ENCODE measurements at regions not wholly inside any gene's neighbourhood (a gene's known extent, or its start where the extent isn't known, plus 50 kb on each side); places are given as distances from the start of the nearest gene placed in this dataset.
"Not testable (repeated sequence)": the region's sequence is repeated elsewhere in the genome, so short reads cannot be mapped to it uniquely, and the experiment has no call there.

DNA sequence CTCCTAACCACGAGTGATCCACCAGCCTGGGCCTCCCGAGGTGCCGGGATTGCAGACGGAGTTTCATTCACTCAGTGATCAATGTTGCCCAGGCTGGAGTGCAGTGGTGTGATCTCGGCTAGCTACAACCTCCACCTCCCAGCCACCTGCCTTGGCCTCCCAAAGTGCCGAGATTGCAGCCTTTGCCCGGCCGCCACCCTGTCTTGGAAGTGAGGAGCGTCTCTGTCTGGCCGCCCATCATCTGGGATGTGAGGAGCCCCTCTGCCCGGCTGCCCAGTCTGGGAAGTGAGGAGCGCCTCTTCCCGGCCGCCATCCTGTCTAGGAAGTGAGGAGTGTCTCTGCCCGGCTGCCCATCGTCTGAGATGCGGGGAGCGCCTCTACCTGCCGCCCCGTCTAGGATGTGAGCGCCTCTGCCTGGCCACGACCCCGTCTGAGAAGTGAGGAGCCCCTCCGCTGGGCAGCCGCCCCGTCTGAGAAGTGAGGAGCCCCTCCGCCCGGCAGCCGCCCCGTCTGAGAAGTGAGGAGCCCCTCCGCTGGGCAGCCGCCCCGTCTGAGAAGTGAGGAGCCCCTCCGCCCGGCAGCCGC, 1184.3 kb downstream of the FOXD4L5 start:
- H3K36me3 ChIP-seq (ENCODE audit: control insufficient read depth in 4 of 4, insufficient read depth in 4 of 4, low read length in 3 of 4); CTCF ChIA-PET; H3K27ac ChIP-seq (ENCODE audit: insufficient read depth in 1 of 2, low read depth in 1 of 2, low read length in 2 of 2, poor library complexity in 1 of 2, severe bottlenecking in 2 of 2); H3K27me3 ChIP-seq (replicated peaks in 2 of 5; ENCODE audit: control insufficient read depth in 4 of 5, insufficient read depth in 5 of 5, low read length in 4 of 5); H3K4me3 ChIP-seq (ENCODE audit: control insufficient read depth in 1 of 7, extremely low read depth in 1 of 7, insufficient read depth in 4 of 7, low read depth in 2 of 7, low read length in 6 of 7); H3K9me3 ChIP-seq (ENCODE audit: control extremely low read depth in 1 of 5, control insufficient read depth in 4 of 5, insufficient read depth in 2 of 5, low read depth in 1 of 5, low read length in 4 of 5); POLR2A ChIA-PET; H3K4me1 ChIP-seq (ENCODE audit: control extremely low read depth in 1 of 4, control insufficient read depth in 4 of 4, insufficient read depth in 4 of 4, low read length in 3 of 4); DNase-seq: not testable (repeated sequence)
- 92% methylated on average over 26 of the region's 36 CpGs for WGBS (ENCODE audit: insufficient coverage)

- H3K36me3 ChIP-seq (ENCODE audit: control insufficient read depth in 4 of 4, insufficient read depth in 4 of 4, low read length in 3 of 4); H3K4me3 ChIP-seq (ENCODE audit: control insufficient read depth in 1 of 7, extremely low read depth in 1 of 7, insufficient read depth in 4 of 7, low read depth in 2 of 7, low read length in 6 of 7); DNase-seq; H3K27me3 ChIP-seq (replicated peaks in 2 of 5; ENCODE audit: control insufficient read depth in 4 of 5, insufficient read depth in 5 of 5, low read length in 4 of 5); POLR2A ChIA-PET; CTCF ChIA-PET; H3K9me3 ChIP-seq (ENCODE audit: control extremely low read depth in 1 of 5, control insufficient read depth in 4 of 5, insufficient read depth in 2 of 5, low read depth in 1 of 5, low read length in 4 of 5); H3K4me1 ChIP-seq (ENCODE audit: control extremely low read depth in 1 of 4, control insufficient read depth in 4 of 4, insufficient read depth in 4 of 4, low read length in 3 of 4); H3K27ac ChIP-seq (ENCODE audit: insufficient read depth in 1 of 2, low read depth in 1 of 2, low read length in 2 of 2, poor library complexity in 1 of 2, severe bottlenecking in 2 of 2): not testable (repeated sequence)
- no CpG with 5 or more reads among the region's 5 CpGs for WGBS (ENCODE audit: insufficient coverage)
Measured at GRCh38 chr9:64085998-64086397, 1199.0 kb downstream of the FOXD4L5 start.

- H3K4me3 ChIP-seq (ENCODE audit: control insufficient read depth in 1 of 7, extremely low read depth in 1 of 7, insufficient read depth in 4 of 7, low read depth in 2 of 7, low read length in 6 of 7); H3K4me1 ChIP-seq (ENCODE audit: control extremely low read depth in 1 of 4, control insufficient read depth in 4 of 4, insufficient read depth in 4 of 4, low read length in 3 of 4); H3K36me3 ChIP-seq (ENCODE audit: control insufficient read depth in 4 of 4, insufficient read depth in 4 of 4, low read length in 3 of 4); CTCF ChIA-PET; H3K27me3 ChIP-seq (replicated peaks in 2 of 5; ENCODE audit: control insufficient read depth in 4 of 5, insufficient read depth in 5 of 5, low read length in 4 of 5); DNase-seq; H3K27ac ChIP-seq (ENCODE audit: insufficient read depth in 1 of 2, low read depth in 1 of 2, low read length in 2 of 2, poor library complexity in 1 of 2, severe bottlenecking in 2 of 2); H3K9me3 ChIP-seq (ENCODE audit: control extremely low read depth in 1 of 5, control insufficient read depth in 4 of 5, insufficient read depth in 2 of 5, low read depth in 1 of 5, low read length in 4 of 5); POLR2A ChIA-PET: not testable (repeated sequence)
- 77% methylated on average over 49 of the region's 72 CpGs for WGBS (ENCODE audit: insufficient coverage)
Measured at GRCh38 chr9:64071358-64072253, 1213.4 kb downstream of the FOXD4L5 start.

DNA sequence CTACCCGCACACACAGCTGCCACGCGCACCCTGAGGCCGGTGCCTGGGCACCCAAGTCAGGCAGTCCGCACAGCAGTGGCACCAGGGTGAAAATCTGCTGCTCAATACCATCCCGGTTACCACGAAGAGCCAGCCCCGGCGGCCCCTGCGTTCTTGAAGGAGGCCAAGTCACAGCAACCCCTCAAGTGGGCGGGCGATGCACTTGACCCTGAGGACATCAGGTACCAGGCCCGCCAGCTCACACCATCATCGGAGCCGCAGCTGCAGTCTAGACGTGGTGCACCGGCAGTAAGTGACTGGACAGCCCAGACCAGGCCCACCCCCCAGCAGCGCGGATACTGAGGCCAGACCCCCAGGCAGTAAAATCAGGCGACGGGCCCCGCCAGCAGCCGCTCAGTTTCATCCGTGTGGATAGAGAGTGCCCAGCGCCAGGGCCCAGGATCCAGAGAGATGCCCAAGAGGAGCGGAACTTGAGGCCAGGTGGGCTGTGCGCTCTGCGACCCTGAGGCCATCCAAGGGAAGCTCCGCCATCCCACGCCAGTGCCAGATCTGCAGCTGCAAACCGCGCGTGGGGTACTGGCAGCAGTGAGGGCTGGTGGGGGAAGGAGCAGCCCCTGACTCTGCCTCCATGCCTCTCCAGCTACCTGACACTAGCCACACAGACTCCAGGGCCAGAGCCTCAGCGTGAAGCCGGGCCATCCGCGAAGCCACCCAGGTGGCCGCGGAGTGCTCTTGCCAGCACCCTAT, 1214.2 kb downstream of the FOXD4L5 start:
- POLR2A ChIA-PET; H3K27me3 ChIP-seq (replicated peaks in 2 of 5; ENCODE audit: control insufficient read depth in 4 of 5, insufficient read depth in 5 of 5, low read length in 4 of 5); H3K4me1 ChIP-seq (ENCODE audit: control extremely low read depth in 1 of 4, control insufficient read depth in 4 of 4, insufficient read depth in 4 of 4, low read length in 3 of 4); H3K27ac ChIP-seq (ENCODE audit: insufficient read depth in 1 of 2, low read depth in 1 of 2, low read length in 2 of 2, poor library complexity in 1 of 2, severe bottlenecking in 2 of 2); CTCF ChIA-PET; H3K9me3 ChIP-seq (ENCODE audit: control extremely low read depth in 1 of 5, control insufficient read depth in 4 of 5, insufficient read depth in 2 of 5, low read depth in 1 of 5, low read length in 4 of 5); H3K4me3 ChIP-seq (ENCODE audit: control insufficient read depth in 1 of 7, extremely low read depth in 1 of 7, insufficient read depth in 4 of 7, low read depth in 2 of 7, low read length in 6 of 7); DNase-seq; H3K36me3 ChIP-seq (ENCODE audit: control insufficient read depth in 4 of 4, insufficient read depth in 4 of 4, low read length in 3 of 4): not testable (repeated sequence)
- 86% methylated on average over 29 of the region's 39 CpGs for WGBS (ENCODE audit: insufficient coverage)

DNA sequence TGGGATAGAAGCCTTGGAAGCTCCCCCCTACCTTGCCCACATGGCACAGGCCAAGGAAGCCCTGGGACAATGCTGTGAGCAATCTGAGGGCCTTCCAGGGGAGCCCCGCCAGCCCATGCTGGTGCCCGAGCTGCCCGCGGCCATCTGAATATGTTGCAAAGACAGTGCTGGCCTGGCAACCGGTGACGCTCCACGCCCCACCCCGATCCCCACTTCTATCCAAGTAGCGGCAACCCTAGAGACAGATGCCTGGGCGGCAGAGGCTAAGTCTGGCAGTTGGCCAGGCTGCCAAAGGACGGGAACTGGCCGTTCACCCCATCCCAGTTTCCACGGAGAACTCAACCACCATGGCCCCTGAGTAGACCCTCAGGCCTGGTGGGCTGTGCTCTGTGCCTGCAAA, 1214.9 kb downstream of the FOXD4L5 start:
- 84% methylated on average over 7 of the region's 13 CpGs for WGBS (ENCODE audit: insufficient coverage)
- H3K9me3 ChIP-seq (ENCODE audit: control extremely low read depth in 1 of 5, control insufficient read depth in 4 of 5, insufficient read depth in 2 of 5, low read depth in 1 of 5, low read length in 4 of 5); H3K36me3 ChIP-seq (ENCODE audit: control insufficient read depth in 4 of 4, insufficient read depth in 4 of 4, low read length in 3 of 4); POLR2A ChIA-PET; CTCF ChIA-PET; H3K4me1 ChIP-seq (ENCODE audit: control extremely low read depth in 1 of 4, control insufficient read depth in 4 of 4, insufficient read depth in 4 of 4, low read length in 3 of 4); H3K27ac ChIP-seq (ENCODE audit: insufficient read depth in 1 of 2, low read depth in 1 of 2, low read length in 2 of 2, poor library complexity in 1 of 2, severe bottlenecking in 2 of 2); H3K27me3 ChIP-seq (replicated peaks in 2 of 5; ENCODE audit: control insufficient read depth in 4 of 5, insufficient read depth in 5 of 5, low read length in 4 of 5); H3K4me3 ChIP-seq (ENCODE audit: control insufficient read depth in 1 of 7, extremely low read depth in 1 of 7, insufficient read depth in 4 of 7, low read depth in 2 of 7, low read length in 6 of 7); DNase-seq: not testable (repeated sequence)

DNA sequence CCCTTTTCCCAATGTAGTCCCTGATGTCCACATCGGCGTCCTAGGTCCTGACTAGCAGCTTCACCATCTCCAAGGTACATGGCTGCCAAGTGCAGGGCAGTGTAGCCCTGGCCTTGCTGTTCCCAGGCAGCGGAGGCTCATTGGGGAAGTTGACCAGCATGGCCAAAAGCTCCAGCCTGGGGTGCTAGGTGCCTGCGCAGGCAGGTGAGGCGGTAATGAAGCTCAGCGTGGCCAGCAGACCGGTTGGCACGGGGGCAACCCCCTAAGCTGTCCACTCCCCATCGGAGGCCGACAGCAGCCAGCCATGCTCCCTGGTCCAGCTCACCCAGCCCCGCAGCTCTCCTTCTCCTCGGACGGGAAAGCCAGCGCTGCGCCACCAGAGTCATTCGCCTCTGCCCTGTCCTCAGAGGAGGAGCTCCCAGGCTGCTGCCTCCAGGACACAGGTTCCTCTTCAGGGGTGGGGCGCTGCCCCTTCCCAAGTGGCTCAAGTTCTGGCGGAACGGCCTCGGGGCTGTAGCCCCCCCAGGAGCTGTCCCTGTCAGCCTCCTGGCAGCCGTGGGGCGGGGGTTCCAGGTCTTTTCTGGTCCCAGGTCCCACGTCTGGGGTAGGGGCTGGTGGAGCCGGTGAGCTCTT, 1218.2 kb downstream of the FOXD4L5 start:
- ChIA-PET CTCF (no interaction called here), POLR2A (no interaction called here)
- H3K36me3 ChIP-seq (ENCODE audit: control insufficient read depth in 4 of 4, insufficient read depth in 4 of 4, low read length in 3 of 4), result no peaks in the 10 kb centered on the region
- no peak overlapping the region for H3K27ac ChIP-seq (ENCODE audit: insufficient read depth in 1 of 2, low read depth in 1 of 2, low read length in 2 of 2, poor library complexity in 1 of 2, severe bottlenecking in 2 of 2)
- no peak for DNase-seq
- H3K27me3 ChIP-seq (replicated peaks in 2 of 5; ENCODE audit: control insufficient read depth in 4 of 5, insufficient read depth in 5 of 5, low read length in 4 of 5), result no peaks in the 10 kb centered on the region
- no peaks in the 10 kb centered on the region for H3K4me1 ChIP-seq (ENCODE audit: control extremely low read depth in 1 of 4, control insufficient read depth in 4 of 4, insufficient read depth in 4 of 4, low read length in 3 of 4)
- H3K4me3 ChIP-seq (ENCODE audit: control insufficient read depth in 1 of 7, extremely low read depth in 1 of 7, insufficient read depth in 4 of 7, low read depth in 2 of 7, low read length in 6 of 7), result no peak overlapping the region
- H3K9me3 ChIP-seq (ENCODE audit: control extremely low read depth in 1 of 5, control insufficient read depth in 4 of 5, insufficient read depth in 2 of 5, low read depth in 1 of 5, low read length in 4 of 5), result peaks cover 0 to 7% (median 0%) of the 10 kb centered on the region in 5 experiments
- WGBS (ENCODE audit: insufficient coverage), result 88% methylated on average over 17 of the region's 24 CpGs
